Left renal cortex interstitium (tissue), 4 donors: ENCODE measurements at regions not wholly inside any gene's neighbourhood (a gene's known extent, or its start where the extent isn't known, plus 50 kb on each side); places are given as distances from the start of the nearest gene placed in this dataset.
"Not testable (repeated sequence)": the region's sequence is repeated elsewhere in the genome, so short reads cannot be mapped to it uniquely, and the experiment has no call there.

Experiments
- DNase-seq, 4 donors: peaks; one replicate each; pipeline ENCODE4 v3.0.0-alpha.2; 2013; ENCODE audit warnings: low read depth in 4 of 4, low spot score in 2 of 4, missing footprints in 1 of 4

GRCh38 chr17:37830151-37830993 is 85.5 kb upstream of the HNF1B start:
- peak in 3 of 4 donors; percentile 42 to 57 (median 45) for DNase-seq

- DNase-seq = no peak
Observed at GRCh38 chr17:37829592-37830123, 84.8 kb upstream of the HNF1B start.

- DNase-seq = no peak
Observed at GRCh38 chr17:37828651-37829124, 83.8 kb upstream of the HNF1B start.

GRCh38 chr17:37827905-37828650 is 83.2 kb upstream of the HNF1B start:
- DNase-seq = no peak

- no peak for DNase-seq
Observed at GRCh38 chr17:37826497-37827430, 81.9 kb upstream of the HNF1B start.

- DNase-seq = no peak
Observed at GRCh38 chr17:37825851-37826250, 81.0 kb upstream of the HNF1B start.

- no peak for DNase-seq
Observed at GRCh38 chr17:37824534-37825485, 80.0 kb upstream of the HNF1B start.

GRCh38 chr17:37823996-37824395 is 79.1 kb upstream of the HNF1B start:
- no peak for DNase-seq

- DNase-seq = no peak
Observed at GRCh38 chr17:37820995-37821713, 76.3 kb upstream of the HNF1B start.

GRCh38 chr17:37820313-37820994 is 75.6 kb upstream of the HNF1B start:
- no peak for DNase-seq

- no peak for DNase-seq
Observed at GRCh38 chr17:37818689-37819088, 73.8 kb upstream of the HNF1B start.

GRCh38 chr17:37816950-37817349 is 72.1 kb upstream of the HNF1B start:
- DNase-seq = no peak

- DNase-seq = no peak
Observed at GRCh38 chr17:37815536-37815935, 70.7 kb upstream of the HNF1B start.

- no peak for DNase-seq
Observed at GRCh38 chr17:37813751-37814150, 68.9 kb upstream of the HNF1B start.

- not testable (repeated sequence) for DNase-seq
Observed at GRCh38 chr17:37808846-37809245, 64.0 kb upstream of the HNF1B start.

GRCh38 chr17:37802712-37803416 is 58.0 kb upstream of the HNF1B start:
- DNase-seq = no peak

GRCh38 chr17:37802061-37802595 is 57.3 kb upstream of the HNF1B start:
- DNase-seq = no peak
